ENCODE measurements at regions not wholly inside any gene's neighbourhood (a gene's known extent, or its start where the extent isn't known, plus 50 kb on each side); places are given as distances from the start of the nearest gene placed in this dataset.

GRCh38 chr1:91123319-91123718 lies 101.5 kb upstream of the ZNF644 start:
- TF ChIP-seq CTCF (IDR thresholded peaks at IDR 0.05): no peak
- ATAC-seq (ENCODE audit: low FRiP score): no peak
- DNase-seq (ENCODE audit: low spot score): no peak

- ATAC-seq (ENCODE audit: low FRiP score) (no peak), DNase-seq (ENCODE audit: low spot score) (no peak)
- no peak for TF ChIP-seq CTCF (IDR thresholded peaks at IDR 0.05)
These were observed 100.4 kb upstream of the ZNF644 start for GRCh38 chr1:91122106-91122717.

DNA sequence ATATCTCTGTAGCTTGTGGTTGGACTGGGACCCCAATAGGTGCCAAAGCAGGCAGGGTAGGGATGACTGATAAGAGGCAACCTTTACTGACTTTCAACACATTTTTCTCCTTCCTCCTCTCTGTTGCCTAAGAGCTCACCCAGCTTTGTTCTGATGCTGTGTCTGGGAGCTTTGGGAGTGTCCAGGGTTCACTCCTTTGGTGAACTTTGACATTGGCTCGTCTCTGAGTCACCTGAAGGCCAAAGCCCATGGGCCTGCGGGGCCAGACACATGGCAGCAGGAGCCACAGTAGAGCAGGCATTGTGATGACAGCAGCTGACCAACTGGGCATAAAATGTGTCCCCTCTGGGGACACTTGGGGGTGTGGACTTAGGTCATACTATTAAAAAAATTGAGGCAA lies 99.5 kb upstream of the ZNF644 start:
- DNase-seq (ENCODE audit: low spot score) (no peak), ATAC-seq (ENCODE audit: low FRiP score) (no peak)

DNA sequence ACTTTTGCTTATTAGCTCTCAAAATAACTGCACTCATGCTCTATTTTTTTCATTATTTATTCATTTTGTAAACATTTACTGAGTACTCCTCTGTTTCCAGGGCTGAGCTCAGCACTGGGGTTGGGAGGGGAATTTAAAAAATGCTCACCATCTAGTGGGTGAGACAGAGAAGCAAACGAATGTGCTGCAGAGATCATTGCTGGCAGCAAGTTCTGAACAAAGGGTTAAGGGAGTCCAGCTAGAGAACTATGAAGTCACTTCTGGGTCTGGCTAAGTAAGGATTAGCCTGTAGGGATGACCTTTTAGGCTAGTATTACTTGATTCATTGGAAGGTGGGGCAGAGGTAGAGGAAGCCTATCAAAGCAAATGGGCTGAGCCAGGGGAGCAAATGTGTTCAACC lies 99.1 kb upstream of the ZNF644 start:
- no peak for ATAC-seq (ENCODE audit: low FRiP score)
- TF ChIP-seq CTCF (IDR thresholded peaks at IDR 0.05): no peak
- no peak for DNase-seq (ENCODE audit: low spot score)

More for the DNA sequence above, 99.5 kb upstream of the ZNF644 start:
- TF ChIP-seq CTCF (IDR thresholded peaks at IDR 0.05): no peak

- ATAC-seq (ENCODE audit: low FRiP score) (no peak), DNase-seq (ENCODE audit: low spot score) (no peak)
These were observed 98.6 kb upstream of the ZNF644 start for GRCh38 chr1:91120421-91120820.

GRCh38 chr1:91104712-91105111 lies 82.9 kb upstream of the ZNF644 start:
- ATAC-seq (ENCODE audit: low FRiP score): no peak
- no peak for TF ChIP-seq CTCF (IDR thresholded peaks at IDR 0.05)
- no peak for DNase-seq (ENCODE audit: low spot score)

More at GRCh38 chr1:91120421-91120820, 98.6 kb upstream of the ZNF644 start:
- no peak for TF ChIP-seq CTCF (IDR thresholded peaks at IDR 0.05)

- DNase-seq (ENCODE audit: low spot score) (no peak), ATAC-seq (ENCODE audit: low FRiP score) (no peak)
- TF ChIP-seq CTCF (IDR thresholded peaks at IDR 0.05): no peak
These were observed 79.5 kb upstream of the ZNF644 start for GRCh38 chr1:91101328-91101727.
